Activated T-cell treated with anti-CD3 and anti-CD28 coated beads, Interleukin-2, amount 50 U/mL, for 48 hours (primary cell): ENCODE measurements at regions not wholly inside any gene's neighbourhood (a gene's known extent, or its start where the extent isn't known, plus 50 kb on each side); places are given as distances from the start of the nearest gene placed in this dataset.

Experiments
- DNase-seq, 2 experiments: peaks; one replicate each; pipeline ENCODE4 v3.0.0-alpha.2; 2020

GRCh38 chrX:44040406-44040805 is 67.2 kb upstream of the NDP start:
- DNase-seq = no peak

GRCh38 chrX:44039556-44039955 is 66.4 kb upstream of the NDP start:
- no peak for DNase-seq

- DNase-seq = no peak
Measured at GRCh38 chrX:44036336-44036735, 63.1 kb upstream of the NDP start.

- no peak for DNase-seq
Measured at GRCh38 chrX:44035571-44035970, 62.4 kb upstream of the NDP start.

GRCh38 chrX:44032479-44032878 is 59.3 kb upstream of the NDP start:
- no peak for DNase-seq

- DNase-seq = no peak
Measured at GRCh38 chrX:44025555-44025954, 52.4 kb upstream of the NDP start.
